ENCODE measurements at regions not wholly inside any gene's neighbourhood (a gene's known extent, or its start where the extent isn't known, plus 50 kb on each side); places are given as distances from the start of the nearest gene placed in this dataset.

- Histone ChIP-seq H3K4me1 (ENCODE audit: insufficient read depth, low read length, poor library complexity, severe bottlenecking) (no peaks in the 10 kb centered on the region), H2AFZ (ENCODE audit: low read length) (no peak overlapping the region), H3K9me2 (ENCODE audit: insufficient read depth, low read length) (no peaks in the 10 kb centered on the region), H4K20me1 (ENCODE audit: insufficient read depth, low read length) (no peaks in the 10 kb centered on the region), H3K4me2 (ENCODE audit: low read length) (no peak overlapping the region), H3K9me3 (ENCODE audit: low read length) (no peaks in the 10 kb centered on the region), H3K36me3 (ENCODE audit: insufficient read depth, low read length) (no peaks in the 10 kb centered on the region), H3K4me3 (ENCODE audit: low read depth, low read length, poor library complexity, severe bottlenecking) (no peak overlapping the region), H3K79me2 (ENCODE audit: insufficient read depth, low read depth, low read length) (no peaks in the 10 kb centered on the region), H3K27ac (ENCODE audit: low read depth, low read length, poor library complexity, severe bottlenecking) (no peak overlapping the region)
- CTCF ChIA-PET (ENCODE audit: unreplicated experiment) = no interaction called here
- TF ChIP-seq CTCF (conservative IDR thresholded peaks at IDR 0.05; ENCODE audit: low read length) (peak; percentile 76), EZH2phosphoT487 (IDR thresholded peaks at IDR 0.05; ENCODE audit: borderline replicate concordance, low read depth, low read length) (no peak)
- BruUV-seq (replicated peaks) = no TSS peak
- intact Hi-C loops (cut with micrococcal nuclease; ENCODE audit: unreplicated experiment) = no loop called here
- POLR2A ChIA-PET = interaction anchor here (0.7 to 0.9 kb wide), 2 partner anchors 316 to 523 kb away, joined by 3 read pairs; no protein-coding TSS in a partner anchor
- peak; percentile 6 for DNase-seq (ENCODE audit: low spot score)
Measured at GRCh38 chr9:106560540-106560939, 302.4 kb upstream of the ZNF462 start.

- H3K4me3 ChIP-seq (ENCODE audit: low read depth, low read length, poor library complexity, severe bottlenecking) = no peak overlapping the region
- H3K4me1 ChIP-seq (ENCODE audit: insufficient read depth, low read length, poor library complexity, severe bottlenecking) = no peaks in the 10 kb centered on the region
- CTCF ChIA-PET (ENCODE audit: unreplicated experiment) = no interaction called here
- BruUV-seq (replicated peaks) = no TSS peak
- no peaks in the 10 kb centered on the region for H3K9me2 ChIP-seq (ENCODE audit: insufficient read depth, low read length)
- intact Hi-C loops (cut with micrococcal nuclease; ENCODE audit: unreplicated experiment) = no loop called here
- H3K79me2 ChIP-seq (ENCODE audit: insufficient read depth, low read depth, low read length) = no peaks in the 10 kb centered on the region
- H3K4me2 ChIP-seq (ENCODE audit: low read length) = no peak overlapping the region
- no peaks in the 10 kb centered on the region for H3K36me3 ChIP-seq (ENCODE audit: insufficient read depth, low read length)
- DNase-seq (ENCODE audit: low spot score) = no peak
- no peak overlapping the region for H2AFZ ChIP-seq (ENCODE audit: low read length)
- no peak overlapping the region for H3K27ac ChIP-seq (ENCODE audit: low read depth, low read length, poor library complexity, severe bottlenecking)
- POLR2A ChIA-PET = interaction anchor here (1.1 kb wide), 1 partner anchor 29 kb away, joined by 5 read pairs; no protein-coding TSS in a partner anchor
- no peaks in the 10 kb centered on the region; the same call in 1 of the 2 replicates for H3K9me3 ChIP-seq (ENCODE audit: low read length)
- no peaks in the 10 kb centered on the region for H4K20me1 ChIP-seq (ENCODE audit: insufficient read depth, low read length)
- TF ChIP-seq CTCF (conservative IDR thresholded peaks at IDR 0.05; ENCODE audit: low read length) (no peak), EZH2phosphoT487 (IDR thresholded peaks at IDR 0.05; ENCODE audit: borderline replicate concordance, low read depth, low read length) (no peak)
Measured at GRCh38 chr9:106575823-106576222, 287.1 kb upstream of the ZNF462 start.

GRCh38 chr9:106576232-106576760, 286.7 kb upstream of the ZNF462 start:
- intact Hi-C loops (cut with micrococcal nuclease; ENCODE audit: unreplicated experiment) = no loop called here

More at GRCh38 chr9:106576232-106576760, 286.7 kb upstream of the ZNF462 start:
- ChIA-PET POLR2A (interaction anchor here (1.1 kb wide), 1 partner anchor 29 kb away, joined by 5 read pairs; no protein-coding TSS in a partner anchor), CTCF (ENCODE audit: unreplicated experiment) (no interaction called here)
- Histone ChIP-seq H3K4me3 (ENCODE audit: low read depth, low read length, poor library complexity, severe bottlenecking) (no peak overlapping the region), H3K36me3 (ENCODE audit: insufficient read depth, low read length) (no peaks in the 10 kb centered on the region), H3K9me2 (ENCODE audit: insufficient read depth, low read length) (no peaks in the 10 kb centered on the region), H3K79me2 (ENCODE audit: insufficient read depth, low read depth, low read length) (no peaks in the 10 kb centered on the region), H3K4me1 (ENCODE audit: insufficient read depth, low read length, poor library complexity, severe bottlenecking) (no peaks in the 10 kb centered on the region), H4K20me1 (ENCODE audit: insufficient read depth, low read length) (no peaks in the 10 kb centered on the region), H3K9me3 (ENCODE audit: low read length) (no peaks in the 10 kb centered on the region; the same call in 1 of the 2 replicates), H3K27ac (ENCODE audit: low read depth, low read length, poor library complexity, severe bottlenecking) (no peak overlapping the region), H2AFZ (ENCODE audit: low read length) (no peak overlapping the region), H3K4me2 (ENCODE audit: low read length) (no peak overlapping the region)
- BruUV-seq (replicated peaks) = no TSS peak
- no peak for DNase-seq (ENCODE audit: low spot score)
- TF ChIP-seq CTCF (conservative IDR thresholded peaks at IDR 0.05; ENCODE audit: low read length) (no peak), EZH2phosphoT487 (IDR thresholded peaks at IDR 0.05; ENCODE audit: borderline replicate concordance, low read depth, low read length) (no peak)
